Activated naive CD8-positive, alpha-beta T cell treated with anti-CD3 and anti-CD28 coated beads, Interleukin-2, amount 10 ng/mL, durations not matched to agents 7 days and 5 days (primary cell): ENCODE measurements at regions not wholly inside any gene's neighbourhood (a gene's known extent, or its start where the extent isn't known, plus 50 kb on each side); places are given as distances from the start of the nearest gene placed in this dataset.
"Not testable (repeated sequence)": the region's sequence is repeated elsewhere in the genome, so short reads cannot be mapped to it uniquely, and the experiment has no call there.

Experiments used
- ATAC-seq: fragments of 150-1000 bp; cut with Tn5 transposase; one replicate; pipeline ENCODE4 v1.10.0; 2021; ENCODE audit warnings: low read depth, moderate library complexity
- POLR2A ChIA-PET: fragments of 350-600 bp; sonication (Branson Sonifier 250); formaldehyde crosslinking; loops from one replicate; lab custom pipeline; 2021; ENCODE audit warnings: antibody characterized with exemption; lab: Charles Lee
- DNase-seq: peaks from one replicate; pipeline ENCODE4 v3.0.0; 2021
- H3K27ac Mint-ChIP-seq: one replicate; pipeline ENCODE4 v1.8.0; 2022; ENCODE audit warnings: mild to moderate bottlenecking, mixed read lengths
- H3K27me3 Mint-ChIP-seq: one replicate; pipeline ENCODE4 v1.8.0; 2022; ENCODE audit warnings: mild to moderate bottlenecking, moderate library complexity, mixed read lengths
- H3K36me3 Mint-ChIP-seq: one replicate; pipeline ENCODE4 v1.8.0; 2021; ENCODE audit warnings: mild to moderate bottlenecking, mixed read lengths
- H3K4me1 Mint-ChIP-seq: one replicate; pipeline ENCODE4 v1.8.0; 2021; ENCODE audit warnings: mixed read lengths
- H3K4me3 Mint-ChIP-seq: one replicate; pipeline ENCODE4 v1.8.0; 2022; ENCODE audit warnings: mild to moderate bottlenecking, moderate library complexity, mixed read lengths
- H3K9me3 Mint-ChIP-seq: one replicate; pipeline ENCODE4 v1.8.0; 2021; ENCODE audit warnings: mixed read lengths

GRCh38 chr5:89694026-89694550 is 715.5 kb downstream of the CETN3 start:
- Mint-ChIP-seq H3K36me3 (no peaks in the 10 kb centered on the region), H3K27me3 (no peaks in the 10 kb centered on the region), H3K9me3 (no peaks in the 10 kb centered on the region), H3K27ac (no peak overlapping the region), H3K4me1 (no peaks in the 10 kb centered on the region), H3K4me3 (no peak overlapping the region)
- DNase-seq (no peak), ATAC-seq (no peak)
- POLR2A ChIA-PET: no interaction called here

GRCh38 chr5:89690331-89690730 is 719.2 kb downstream of the CETN3 start:
- Mint-ChIP-seq H3K27me3 (no peaks in the 10 kb centered on the region), H3K27ac (no peak overlapping the region), H3K36me3 (no peaks in the 10 kb centered on the region), H3K4me3 (no peak overlapping the region), H3K4me1 (no peaks in the 10 kb centered on the region), H3K9me3 (no peaks in the 10 kb centered on the region)
- POLR2A ChIA-PET: no interaction called here
- DNase-seq (no peak), ATAC-seq (no peak)

- Mint-ChIP-seq H3K4me3 (no peak overlapping the region), H3K9me3 (peaks cover 2% of the 10 kb centered on the region), H3K4me1 (no peaks in the 10 kb centered on the region), H3K27ac (no peak overlapping the region), H3K36me3 (no peaks in the 10 kb centered on the region), H3K27me3 (no peaks in the 10 kb centered on the region)
- POLR2A ChIA-PET: no interaction called here
- ATAC-seq (no peak), DNase-seq (no peak)
Measured at GRCh38 chr5:89686081-89686765, 723.3 kb downstream of the CETN3 start.

- H3K27me3 Mint-ChIP-seq: no peaks in the 10 kb centered on the region
- no peak for DNase-seq
- no peak for ATAC-seq
- POLR2A ChIA-PET: no interaction called here
- no peak overlapping the region for H3K4me3 Mint-ChIP-seq
- no peaks in the 10 kb centered on the region for H3K4me1 Mint-ChIP-seq
- no peaks in the 10 kb centered on the region for H3K36me3 Mint-ChIP-seq
- no peak overlapping the region for H3K27ac Mint-ChIP-seq
- no peaks in the 10 kb centered on the region for H3K9me3 Mint-ChIP-seq
Measured at GRCh38 chr5:89676634-89677033, 732.9 kb downstream of the CETN3 start.

- H3K4me1 Mint-ChIP-seq: no peaks in the 10 kb centered on the region
- DNase-seq: no peak
- H3K9me3 Mint-ChIP-seq: no peaks in the 10 kb centered on the region
- no peak overlapping the region for H3K27ac Mint-ChIP-seq
- POLR2A ChIA-PET: no interaction called here
- H3K36me3 Mint-ChIP-seq: no peaks in the 10 kb centered on the region
- no peak for ATAC-seq
- H3K27me3 Mint-ChIP-seq: no peaks in the 10 kb centered on the region
- no peak overlapping the region for H3K4me3 Mint-ChIP-seq
Measured at GRCh38 chr5:89673019-89673418, 736.5 kb downstream of the CETN3 start.

- DNase-seq (no peak), ATAC-seq (no peak)
- no peaks in the 10 kb centered on the region for H3K27me3 Mint-ChIP-seq
- no peak overlapping the region for H3K27ac Mint-ChIP-seq
- no peaks in the 10 kb centered on the region for H3K4me1 Mint-ChIP-seq
- H3K36me3 Mint-ChIP-seq: no peaks in the 10 kb centered on the region
- H3K9me3 Mint-ChIP-seq: no peaks in the 10 kb centered on the region
- POLR2A ChIA-PET: no interaction called here
- no peak overlapping the region for H3K4me3 Mint-ChIP-seq
Measured at GRCh38 chr5:89668821-89669220, 740.7 kb downstream of the CETN3 start.

- POLR2A ChIA-PET: no interaction called here
- no peak overlapping the region for H3K4me3 Mint-ChIP-seq
Measured at GRCh38 chr5:89662499-89662898, 747.1 kb downstream of the CETN3 start.

GRCh38 chr5:89638871-89639270 is 755.9 kb upstream of the MEF2C start:
- H3K36me3 Mint-ChIP-seq: no peaks in the 10 kb centered on the region
- no peak overlapping the region for H3K4me3 Mint-ChIP-seq
- no peak overlapping the region for H3K27ac Mint-ChIP-seq
- H3K4me1 Mint-ChIP-seq: no peaks in the 10 kb centered on the region
- DNase-seq (no peak), ATAC-seq (no peak)
- no peaks in the 10 kb centered on the region for H3K27me3 Mint-ChIP-seq
- H3K9me3 Mint-ChIP-seq: peaks cover 8% of the 10 kb centered on the region
- POLR2A ChIA-PET: no interaction called here

More at GRCh38 chr5:89662499-89662898, 747.1 kb downstream of the CETN3 start:
- Mint-ChIP-seq H3K36me3 (no peaks in the 10 kb centered on the region), H3K27ac (no peak overlapping the region), H3K4me1 (no peaks in the 10 kb centered on the region), H3K27me3 (no peaks in the 10 kb centered on the region), H3K9me3 (no peaks in the 10 kb centered on the region)
- DNase-seq: no peak
- no peak for ATAC-seq

GRCh38 chr5:89634176-89634575 is 751.2 kb upstream of the MEF2C start:
- H3K36me3 Mint-ChIP-seq, H3K4me1 Mint-ChIP-seq, POLR2A ChIA-PET, H3K27me3 Mint-ChIP-seq, H3K27ac Mint-ChIP-seq, DNase-seq, H3K4me3 Mint-ChIP-seq, ATAC-seq: not testable (repeated sequence)
- peaks cover 12% of the 10 kb centered on the region for H3K9me3 Mint-ChIP-seq

GRCh38 chr5:89630064-89630463 is 747.1 kb upstream of the MEF2C start:
- ATAC-seq, H3K27me3 Mint-ChIP-seq, H3K9me3 Mint-ChIP-seq, H3K4me1 Mint-ChIP-seq, H3K27ac Mint-ChIP-seq, POLR2A ChIA-PET, H3K36me3 Mint-ChIP-seq, DNase-seq, H3K4me3 Mint-ChIP-seq: not testable (repeated sequence)

GRCh38 chr5:89628876-89629635 is 746.1 kb upstream of the MEF2C start:
- no peak for ATAC-seq
- no peak for DNase-seq
- Mint-ChIP-seq H3K4me1 (no peaks in the 10 kb centered on the region), H3K27ac (no peak overlapping the region), H3K4me3 (no peak overlapping the region), H3K36me3 (no peaks in the 10 kb centered on the region), H3K9me3 (peaks cover 7% of the 10 kb centered on the region), H3K27me3 (no peaks in the 10 kb centered on the region)
- POLR2A ChIA-PET: no interaction called here

GRCh38 chr5:89615839-89616518 is 733.0 kb upstream of the MEF2C start:
- DNase-seq (no peak), ATAC-seq (no peak)
- Mint-ChIP-seq H3K27ac (no peak overlapping the region), H3K4me1 (no peaks in the 10 kb centered on the region), H3K27me3 (no peaks in the 10 kb centered on the region), H3K36me3 (no peaks in the 10 kb centered on the region), H3K4me3 (no peak overlapping the region), H3K9me3 (peaks cover 2% of the 10 kb centered on the region)
- POLR2A ChIA-PET: no interaction called here

- no peaks in the 10 kb centered on the region for H3K27me3 Mint-ChIP-seq
- no peaks in the 10 kb centered on the region for H3K4me1 Mint-ChIP-seq
- H3K4me3 Mint-ChIP-seq: no peak overlapping the region
- H3K9me3 Mint-ChIP-seq: no peaks in the 10 kb centered on the region
- no peak for ATAC-seq
- POLR2A ChIA-PET: no interaction called here
- H3K27ac Mint-ChIP-seq: no peak overlapping the region
- H3K36me3 Mint-ChIP-seq: no peaks in the 10 kb centered on the region
- no peak for DNase-seq
Measured at GRCh38 chr5:89613222-89613956, 730.4 kb upstream of the MEF2C start.
